Activated T-cell treated with anti-CD3 and anti-CD28 coated beads, Interleukin-2, amount 50 U/mL, for 48 hours (primary cell): ENCODE measurements at regions not wholly inside any gene's neighbourhood (a gene's known extent, or its start where the extent isn't known, plus 50 kb on each side); places are given as distances from the start of the nearest gene placed in this dataset.

ENCODE experiments used
- DNase-seq, 2 experiments: peaks; one replicate each; pipeline ENCODE4 v3.0.0-alpha.2; 2020

DNA sequence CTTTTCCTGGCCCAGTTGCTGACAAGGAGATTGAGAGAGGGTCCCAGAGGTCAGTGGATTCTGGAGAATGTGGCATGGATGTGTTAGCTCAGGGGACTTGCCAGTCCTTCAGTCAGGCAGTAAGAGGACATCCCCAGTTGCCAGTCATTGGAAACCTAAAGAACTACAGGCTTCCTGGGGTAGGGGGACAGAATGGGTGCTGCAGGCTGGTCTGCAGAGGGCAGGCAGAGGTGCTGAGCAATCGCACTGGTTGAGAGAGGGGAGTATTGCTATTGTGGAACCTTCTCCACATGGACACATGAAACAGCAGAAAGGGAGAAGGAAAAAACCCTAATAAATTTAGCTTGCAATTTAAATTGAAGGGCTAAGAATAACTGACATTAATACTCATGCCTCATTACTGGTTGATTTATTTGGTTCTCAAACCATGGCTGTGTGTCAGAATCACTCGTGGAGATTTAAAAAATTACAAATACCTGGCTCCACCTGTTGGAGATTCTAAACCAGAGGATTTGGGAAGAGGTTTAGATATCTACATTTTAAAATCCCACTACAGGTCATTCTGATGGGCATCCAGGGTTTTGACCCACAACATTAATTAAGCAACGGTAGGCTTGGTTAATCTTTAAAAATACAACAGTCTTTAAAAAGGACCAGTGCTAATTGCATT is 71.2 kb upstream of the SLC38A2 start:
- DNase-seq = no peak

DNA sequence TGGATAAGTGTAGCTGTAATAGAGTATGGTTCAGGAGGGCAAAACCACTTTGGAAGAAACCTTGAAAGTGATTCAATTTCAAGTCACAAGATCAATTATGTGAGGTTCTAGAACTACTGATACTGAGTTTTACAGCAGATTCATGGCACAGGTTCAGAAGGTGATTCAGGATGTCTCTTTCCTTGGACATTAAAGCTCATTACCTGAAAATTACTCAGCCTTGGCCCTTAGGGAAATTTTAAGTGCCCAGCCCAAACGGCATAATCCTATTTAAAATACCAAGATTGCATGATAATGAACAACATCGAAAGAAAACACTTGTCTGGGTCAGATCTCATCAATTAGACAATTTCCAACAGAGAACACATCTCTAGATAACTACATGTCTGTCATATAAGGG is 70.2 kb upstream of the SLC38A2 start:
- no peak for DNase-seq

DNA sequence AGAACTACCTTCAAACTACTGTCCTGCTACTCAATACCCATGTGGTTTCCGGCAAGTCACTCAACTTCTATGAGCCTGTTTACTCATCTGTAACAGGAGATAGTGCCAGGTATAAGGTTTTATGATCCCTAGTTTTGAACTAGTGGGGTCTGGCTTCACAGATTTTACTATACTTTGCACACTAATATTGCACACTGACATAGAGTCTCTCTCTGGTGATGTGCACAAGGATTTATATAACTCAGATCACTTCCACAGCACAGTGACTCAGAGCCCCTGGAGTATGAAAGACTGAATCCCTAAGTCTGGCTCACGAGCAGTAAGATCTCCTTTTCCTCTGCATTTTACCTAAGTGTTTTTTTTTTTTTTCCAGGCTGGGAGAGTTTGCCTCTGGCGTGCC is 69.7 kb upstream of the SLC38A2 start:
- no peak for DNase-seq

DNA sequence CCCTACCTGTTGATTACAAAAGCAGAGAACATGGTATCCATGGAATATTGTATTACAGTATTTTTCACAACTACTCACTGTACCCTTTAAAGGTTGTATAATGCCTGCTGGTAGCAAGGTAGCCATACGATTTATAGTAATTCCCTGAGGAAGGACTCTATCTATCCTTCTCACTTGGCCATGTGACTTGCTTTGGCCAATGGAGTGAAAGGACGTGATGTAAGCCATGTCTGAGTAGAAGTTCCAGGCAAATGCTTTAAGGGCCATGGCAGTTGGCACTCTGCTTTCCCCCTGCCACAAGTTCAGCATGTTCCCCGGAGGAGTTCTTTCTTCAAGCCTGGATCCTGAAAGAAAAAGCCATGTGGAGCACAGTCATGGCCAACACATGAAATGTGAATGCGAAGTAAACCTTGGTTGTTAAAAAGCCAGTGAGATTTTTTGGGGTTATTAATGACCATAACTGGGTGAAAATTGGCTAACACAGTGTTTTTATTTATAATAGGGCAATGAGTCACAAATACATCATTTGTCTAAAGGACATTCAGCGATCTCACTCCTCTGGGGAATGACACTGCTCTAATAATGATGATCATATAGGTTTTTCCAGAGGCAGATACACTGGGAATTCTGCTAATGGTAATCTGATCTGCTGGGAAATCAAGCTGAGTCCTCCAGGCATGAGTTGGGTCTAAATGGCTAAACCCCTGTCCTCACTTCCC is 67.4 kb upstream of the SLC38A2 start:
- DNase-seq = no peak

- DNase-seq = no peak
These were observed 66.2 kb upstream of the SLC38A2 start for GRCh38 chr12:46438719-46439319.

GRCh38 chr12:46438256-46438655 is 65.7 kb upstream of the SLC38A2 start:
- DNase-seq = no peak

DNA sequence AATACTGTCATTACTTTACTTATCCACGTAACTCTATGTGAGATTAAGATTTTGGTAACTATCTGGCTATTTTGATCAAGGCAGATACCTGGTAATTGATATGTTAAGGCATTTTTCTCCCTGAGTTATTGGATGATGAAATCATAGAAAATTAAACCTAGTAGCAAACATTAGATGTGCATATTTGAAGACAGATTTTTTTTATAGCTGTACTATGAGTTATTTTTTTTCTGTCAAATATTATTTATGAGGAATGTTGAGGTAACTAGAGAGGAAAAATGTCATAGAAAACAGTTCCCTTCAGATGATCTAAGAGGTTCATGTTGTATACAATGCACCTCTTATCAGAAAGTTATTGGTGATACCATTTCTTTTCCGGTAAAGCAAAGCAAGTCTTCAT is 64.9 kb upstream of the SLC38A2 start:
- DNase-seq = no peak

- DNase-seq = no peak
These were observed 64.2 kb upstream of the SLC38A2 start for GRCh38 chr12:46436747-46437146.

DNA sequence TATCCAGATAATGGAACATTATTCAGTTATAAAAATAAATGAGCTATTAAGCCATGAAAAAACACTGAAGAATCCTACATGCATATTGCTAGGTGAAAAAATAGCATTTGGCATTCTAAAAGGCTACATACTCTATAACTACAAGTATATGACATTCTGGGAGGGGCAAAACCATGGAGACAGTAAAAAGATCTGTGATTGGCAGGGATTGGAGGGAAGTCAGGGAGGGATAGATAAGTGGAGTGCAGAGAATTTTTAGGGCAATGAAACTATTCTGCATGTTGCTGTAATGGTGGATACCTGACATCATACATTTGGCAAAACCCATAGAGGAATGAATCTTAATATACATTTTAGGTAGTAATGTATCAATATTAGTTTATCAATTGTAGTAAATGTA is 63.1 kb upstream of the SLC38A2 start:
- no peak for DNase-seq

DNA sequence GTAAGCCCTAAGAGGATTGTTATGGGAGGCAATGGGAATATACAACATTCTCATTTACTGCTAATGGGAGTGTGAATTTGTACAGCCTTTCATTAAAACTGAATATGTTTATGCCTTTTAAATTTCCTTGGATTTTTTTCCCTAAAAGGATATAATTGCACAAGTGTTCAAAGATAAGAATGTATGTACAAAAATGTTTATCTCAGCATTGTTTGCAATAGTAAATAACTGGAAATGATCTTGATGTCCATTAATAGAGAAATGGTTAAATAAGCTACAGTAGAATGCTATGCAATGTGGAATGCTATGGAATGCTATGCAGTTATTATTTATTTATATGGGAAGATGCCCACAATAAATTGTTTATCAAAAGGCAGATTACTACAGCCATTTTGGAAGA is 62.5 kb upstream of the SLC38A2 start:
- DNase-seq = no peak

DNA sequence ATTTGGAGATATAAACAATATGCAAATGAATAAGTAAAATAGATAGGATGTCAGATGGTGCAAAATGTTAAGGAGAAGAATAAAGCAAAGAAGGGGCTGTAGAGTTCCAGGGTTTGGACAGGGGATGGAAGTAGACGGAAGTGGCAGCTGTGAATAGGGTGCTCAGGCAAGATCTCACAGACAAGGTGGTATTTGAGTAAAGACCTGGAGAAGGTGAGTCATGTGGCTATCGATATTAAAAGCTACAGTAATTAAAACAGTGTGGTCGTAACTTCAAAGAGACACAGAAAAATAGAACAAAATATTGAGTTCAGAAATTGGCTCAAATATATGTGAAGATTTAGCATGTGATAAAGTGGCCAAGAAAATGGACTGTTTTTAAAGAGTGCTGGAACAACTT is 61.3 kb upstream of the SLC38A2 start:
- no peak for DNase-seq

- DNase-seq = no peak
These were observed 59.8 kb upstream of the SLC38A2 start for GRCh38 chr12:46432325-46432724.

GRCh38 chr12:46430340-46430948 is 57.9 kb upstream of the SLC38A2 start:
- DNase-seq = no peak
